GM12878 (cell line): ENCODE measurements at regions not wholly inside any gene's neighbourhood (a gene's known extent, or its start where the extent isn't known, plus 50 kb on each side); places are given as distances from the start of the nearest gene placed in this dataset.

Experiments used
- ATAC-seq: fragments of 200-7000 bp; cut with Tn5 transposase; 3 replicates; pipeline ENCODE4 v1.9.1; 2020; ENCODE audit warnings: mild to moderate bottlenecking, moderate library complexity
- BruUV-seq: library from RNA; stranded (reverse); fragments of 400-500 nt; replicated peaks from 2 replicates; lab custom pipeline; 2021; lab: Mats Ljungman, UMichigan
- CTCF ChIA-PET: fragments of 300-600 bp; sonication (Branson Sonifier 250); formaldehyde crosslinking; extraction: SDS; loops from one replicate; lab custom pipeline; 2021; ENCODE audit warnings: inconsistent platforms; lab: Yijun Ruan, JAX
- POLR2A ChIA-PET: fragments of 350-600 bp; formaldehyde crosslinking; extraction: SDS; loops from one replicate; lab custom pipeline; 2021; ENCODE audit warnings: inconsistent platforms; lab: Charles Lee
- RAD21 ChIA-PET: fragments of 300-600 bp; sonication (Branson Sonifier 250); formaldehyde crosslinking; loops from one replicate; lab custom pipeline; 2023; ENCODE audit warnings: antibody characterized with exemption; ENCODE audit not compliant: unreplicated experiment; lab: Charles Lee
- SMC1A ChIA-PET: fragments of 300-600 bp; sonication (Branson Sonifier 250); formaldehyde crosslinking; loops from one replicate; lab custom pipeline; 2023; ENCODE audit not compliant: unreplicated experiment, uncharacterized antibody; lab: Charles Lee
- DNase-seq: peaks from one replicate; pipeline ENCODE4 v3.0.0-alpha.2; 2011; ENCODE audit warnings: low read depth, low spot score
- FAIRE-seq: peaks from 3 replicates; lab custom pipeline; 2011; peaks lifted over from hg19 to GRCh38; lab: Jason Lieb, UNC
- H2AFZ ChIP-seq: 2 replicates; pipeline ENCODE4 v1.6.0; 2011; ENCODE audit warnings: low read depth, low read length, control low read depth; ENCODE audit not compliant: control insufficient read depth
- H3K27ac ChIP-seq: 2 replicates; pipeline ENCODE4 v1.5.1; 2011; ENCODE audit warnings: control low read depth; ENCODE audit not compliant: control insufficient read depth, insufficient read depth
- H3K27me3 ChIP-seq, 2 experiments: replicated peaks in 1 of 2; 2 replicates each; pipeline versions ENCODE4 v1.6.0 to v1.6.1; 2011; ENCODE audit warnings: low read length in 1 of 2; ENCODE audit not compliant: control insufficient read depth in 2 of 2, insufficient read depth in 2 of 2
- H3K36me3 ChIP-seq, 2 experiments: 2 replicates each; pipeline ENCODE4 v1.5.1; 2011; ENCODE audit warnings: low read length in 1 of 2; ENCODE audit not compliant: control insufficient read depth in 2 of 2, insufficient read depth in 2 of 2
- H3K4me1 ChIP-seq: 2 replicates; pipeline ENCODE4 v1.6.1; 2011; ENCODE audit warnings: mild to moderate bottlenecking, low read length, moderate library complexity, mixed read lengths; ENCODE audit not compliant: control insufficient read depth, insufficient read depth
- H3K4me2 ChIP-seq: 2 replicates; pipeline ENCODE4 v1.6.0; 2011; ENCODE audit warnings: control low read depth; ENCODE audit not compliant: control insufficient read depth, insufficient read depth
- H3K4me3 ChIP-seq: fragments of 200-600 bp; sonication (generic); 2 replicates; pipeline ENCODE4 v1.5.1; 2016
- H3K79me2 ChIP-seq: 2 replicates; pipeline ENCODE4 v1.6.0; 2011; ENCODE audit warnings: low read length; ENCODE audit not compliant: control insufficient read depth, insufficient read depth
- H3K9ac ChIP-seq: 2 replicates; pipeline ENCODE4 v1.8.0; 2011; ENCODE audit warnings: low read length, control low read depth, mixed read lengths; ENCODE audit not compliant: control insufficient read depth, insufficient read depth
- H3K9me3 ChIP-seq: replicated peaks from 3 replicates; pipeline ENCODE4 v1.5.1; 2011; ENCODE audit warnings: mild to moderate bottlenecking, low read length; ENCODE audit not compliant: control insufficient read depth, insufficient read depth
- H4K20me1 ChIP-seq: 2 replicates; pipeline ENCODE4 v1.6.0; 2011; ENCODE audit not compliant: control insufficient read depth, insufficient read depth
- ATF7 ChIP-seq: fragments of 450-650 bp; IDR thresholded peaks from 2 replicates; pipeline ENCODE4 v1.6.1; 2016; ENCODE audit warnings: low read depth, mild to moderate bottlenecking
- BRCA1 ChIP-seq: IDR thresholded peaks from 2 replicates; pipeline ENCODE4 v1.6.1; 2011; ENCODE audit warnings: low read depth, low read length, improper control_type of control experiment
- DPF2 ChIP-seq: fragments of 450-650 bp; IDR thresholded peaks from 2 replicates; pipeline ENCODE4 v1.6.1; 2017; ENCODE audit warnings: mild to moderate bottlenecking
- ELK1 ChIP-seq: IDR thresholded peaks from 2 replicates; pipeline ENCODE4 v1.6.1; 2012; ENCODE audit warnings: low read depth, low read length, improper control_type of control experiment
- FOS ChIP-seq: IDR thresholded peaks from 3 replicates; pipeline ENCODE4 v1.6.1; 2011; ENCODE audit warnings: borderline replicate concordance; ENCODE audit not compliant: insufficient read length; ENCODE audit errors: extremely low read depth
- FOXK2 ChIP-seq: fragments of 450-650 bp; IDR thresholded peaks from 2 replicates; pipeline ENCODE4 v1.6.1; 2017; ENCODE audit warnings: mild to moderate bottlenecking, moderate library complexity
- HDAC2 ChIP-seq: fragments of 200-600 bp; sonication (generic); IDR thresholded peaks from 2 replicates; pipeline ENCODE4 v1.6.1; 2017
- HDAC6 ChIP-seq: fragments of 200-600 bp; sonication (generic); IDR thresholded peaks from one replicate; pipeline ENCODE4 v1.8.0; 2017; ENCODE audit warnings: antibody characterized with exemption; ENCODE audit not compliant: unreplicated experiment
- LARP7 ChIP-seq: fragments of 450-650 bp; IDR thresholded peaks from 2 replicates; pipeline ENCODE4 v1.6.1; 2017; ENCODE audit warnings: mild to moderate bottlenecking
- MYC ChIP-seq: IDR thresholded peaks from 2 replicates; pipeline ENCODE4 v1.6.1; 2011; ENCODE audit warnings: mild to moderate bottlenecking, low read length, moderate library complexity, inconsistent platforms; ENCODE audit not compliant: insufficient read depth, insufficient replicate concordance, insufficient read length, severe bottlenecking
- NBN ChIP-seq: fragments of 450-650 bp; IDR thresholded peaks from 2 replicates; pipeline ENCODE4 v1.6.1; 2016
- NR2C2 ChIP-seq: IDR thresholded peaks from 2 replicates; pipeline ENCODE4 v1.6.1; 2011; ENCODE audit warnings: borderline replicate concordance, low read depth; ENCODE audit not compliant: control insufficient read depth, insufficient read length
- NR2F1 ChIP-seq: fragments of 450-650 bp; conservative IDR thresholded peaks from 2 replicates; pipeline ENCODE4 v1.6.1; 2017; ENCODE audit warnings: mild to moderate bottlenecking
- RBBP5 ChIP-seq: fragments of 200-600 bp; sonication (generic); conservative IDR thresholded peaks from 2 replicates; pipeline ENCODE4 v1.6.1; 2016
- REST ChIP-seq: IDR thresholded peaks from 2 replicates; pipeline ENCODE4 v1.6.1; 2012; ENCODE audit warnings: mild to moderate bottlenecking, low read depth, low read length
- SIX5 ChIP-seq: IDR thresholded peaks from 2 replicates; pipeline ENCODE4 v1.6.1; 2011; ENCODE audit warnings: mild to moderate bottlenecking, low read depth, low read length, moderate library complexity; ENCODE audit not compliant: severe bottlenecking
- SP1 ChIP-seq: IDR thresholded peaks from one replicate; pipeline ENCODE4 v1.6.1; 2011; ENCODE audit warnings: low read depth, low read length
- USF1 ChIP-seq: IDR thresholded peaks from 2 replicates; pipeline ENCODE4 v1.6.1; 2011; ENCODE audit warnings: borderline replicate concordance, low read depth, mild to moderate bottlenecking, moderate library complexity, mixed read lengths, low read length; ENCODE audit not compliant: insufficient read depth; ENCODE audit errors: extremely low read length
- ZBED1 ChIP-seq: IDR thresholded peaks from 2 replicates; pipeline ENCODE4 v1.6.1; 2016; ENCODE audit warnings: borderline replicate concordance
- ZNF207 ChIP-seq: fragments of 450-650 bp; IDR thresholded peaks from 2 replicates; pipeline ENCODE4 v1.6.1; 2014; ENCODE audit warnings: antibody characterized with exemption, mild to moderate bottlenecking, borderline replicate concordance
- WGBS: methylation state at CpG from one replicate; pipeline ENCODE4 v1.1.6; 2016; ENCODE audit warnings: low lambda C conversion rate; ENCODE audit not compliant: insufficient replicate concordance, insufficient coverage; ENCODE audit errors: missing lambda C conversion rate; 5-methylcytosine and 5-hydroxymethylcytosine counted together
- in situ Hi-C: fragments of 300-500 bp; cut with MboI; formaldehyde crosslinking; loops from 9 replicates; pipeline ENCODE4 v1.14.3; 2018; ENCODE audit warnings: mixed read lengths
- intact Hi-C: fragments of 100-400 bp; cut with micrococcal nuclease; formaldehyde crosslinking; loops from one replicate; pipeline ENCODE4 v1.14.2; 2022; ENCODE audit not compliant: unreplicated experiment

- TF ChIP-seq REST, result no peak
- TF ChIP-seq LARP7, result no peak
- no peak for TF ChIP-seq HDAC2
These were observed 252.0 kb upstream of the VEPH1 start (continued) for GRCh38 chr3:157755233-157755632.

- Histone ChIP-seq H3K27me3 (no peaks in the 10 kb centered on the region), H3K4me2 (no peak overlapping the region), H3K36me3 (no peaks in the 10 kb centered on the region), H3K27ac (no peak overlapping the region), H3K4me3 (no peak overlapping the region), H3K9ac (no peak overlapping the region), H2AFZ (no peak overlapping the region), H4K20me1 (no peaks in the 10 kb centered on the region), H3K4me1 (no peaks in the 10 kb centered on the region), H3K79me2 (no peaks in the 10 kb centered on the region), H3K9me3 (no peaks in the 10 kb centered on the region)
- no peak for TF ChIP-seq HDAC6
- TF ChIP-seq FOXK2, result no peak
- TF ChIP-seq BRCA1, result no peak
- no peak for TF ChIP-seq SP1
- TF ChIP-seq DPF2, result no peak
- no peak for TF ChIP-seq ELK1
- TF ChIP-seq FOS, result no peak
- TF ChIP-seq NBN, result no peak
- TF ChIP-seq SIX5, result no peak
- no peak for TF ChIP-seq ZNF207
- TF ChIP-seq NR2F1, result no peak
- no peak for TF ChIP-seq MYC
- no peak for TF ChIP-seq NR2C2
- TF ChIP-seq ATF7, result no peak
- TF ChIP-seq RBBP5, result no peak
- TF ChIP-seq USF1, result no peak
- no peak for TF ChIP-seq ZBED1
- ChIA-PET RAD21 (no interaction called here), POLR2A (no interaction called here), SMC1A (no interaction called here), CTCF (no interaction called here)
- intact Hi-C loops, result no loop called here
- in situ Hi-C loops, result no loop called here
- BruUV-seq, result no TSS peak
- 30% methylated on average over 3 of the region's 3 CpGs for WGBS
- ATAC-seq (no peak), DNase-seq (no peak), FAIRE-seq (no peak)
These were observed 251.2 kb upstream of the VEPH1 start for GRCh38 chr3:157754451-157754850.
